OCI-LY1 (cell line): ENCODE measurements at regions not wholly inside any gene's neighbourhood (a gene's known extent, or its start where the extent isn't known, plus 50 kb on each side); places are given as distances from the start of the nearest gene placed in this dataset.

Experiments
- H2AFZ ChIP-seq: fragments of 200-600 bp; sonication (generic), shearing (Covaris generic); 2 replicates; pipeline ENCODE4 v1.6.0; 2014; ENCODE audit warnings: antibody characterized with exemption, mild to moderate bottlenecking, low read length
- H3F3A ChIP-seq: fragments of 200-600 bp; sonication (generic), shearing (Covaris generic); 2 replicates; pipeline ENCODE4 v1.6.0; 2014; ENCODE audit warnings: mild to moderate bottlenecking, antibody characterized with exemption, low read length, moderate library complexity; ENCODE audit not compliant: insufficient read depth
- H3K27ac ChIP-seq: fragments of 200-600 bp; sonication (generic); 2 replicates; pipeline ENCODE4 v1.5.1; 2014; ENCODE audit warnings: low read length, mixed run types, mild to moderate bottlenecking, low read depth; ENCODE audit not compliant: poor library complexity, severe bottlenecking
- H3K27me3 ChIP-seq: fragments of 200-600 bp; sonication (generic); 2 replicates; pipeline ENCODE4 v1.6.0; 2014; ENCODE audit warnings: antibody characterized with exemption, mild to moderate bottlenecking, low read length, moderate library complexity; ENCODE audit not compliant: insufficient read depth
- H3K36me3 ChIP-seq: fragments of 200-600 bp; sonication (generic); 2 replicates; pipeline ENCODE4 v1.6.1; 2014; ENCODE audit warnings: mild to moderate bottlenecking, antibody characterized with exemption, low read length, moderate library complexity, mixed read lengths; ENCODE audit not compliant: insufficient read depth
- H3K4me1 ChIP-seq: fragments of 200-600 bp; sonication (generic); 2 replicates; pipeline ENCODE4 v1.5.1; 2014; ENCODE audit warnings: mild to moderate bottlenecking, low read length, moderate library complexity; ENCODE audit not compliant: insufficient read depth, severe bottlenecking
- H3K4me2 ChIP-seq: fragments of 200-600 bp; sonication (generic), shearing (Covaris generic); 2 replicates; pipeline ENCODE4 v1.6.1; 2014; ENCODE audit warnings: low read length
- H3K4me3 ChIP-seq: fragments of 200-600 bp; sonication (generic); 2 replicates; pipeline ENCODE4 v1.5.1; 2014; ENCODE audit warnings: low read length, low read depth, mild to moderate bottlenecking, mixed read lengths; ENCODE audit not compliant: poor library complexity, severe bottlenecking
- H3K79me2 ChIP-seq: fragments of 200-600 bp; shearing (Covaris generic); 2 replicates; pipeline ENCODE4 v1.6.1; 2016; ENCODE audit warnings: mixed run types, low read length, mixed read lengths; ENCODE audit not compliant: insufficient read depth
- H3K9ac ChIP-seq: fragments of 200-600 bp; sonication (generic), shearing (Covaris generic); 2 replicates; pipeline ENCODE4 v1.6.1; 2014; ENCODE audit warnings: mild to moderate bottlenecking, low read length, mixed read lengths
- H3K9me2 ChIP-seq: fragments of 200-600 bp; sonication (generic), shearing (Covaris generic); 2 replicates; pipeline ENCODE4 v1.6.1; 2014; ENCODE audit warnings: low read depth, mild to moderate bottlenecking, low read length, mixed read lengths
- H3K9me3 ChIP-seq: fragments of 200-600 bp; shearing (Covaris generic); 2 replicates; pipeline ENCODE4 v1.6.1; 2014; ENCODE audit warnings: low read length, mixed read lengths
- H4K20me1 ChIP-seq: fragments of 200-600 bp; sonication (generic), shearing (Covaris generic); 2 replicates; pipeline ENCODE4 v1.6.0; 2016; ENCODE audit warnings: mild to moderate bottlenecking, low read length; ENCODE audit not compliant: insufficient read depth
- EZH2 ChIP-seq: fragments of 200-600 bp; sonication (generic), shearing (Covaris generic); IDR thresholded peaks from 2 replicates; pipeline ENCODE4 v1.8.0; 2017; ENCODE audit warnings: borderline replicate concordance, mixed run types, mild to moderate bottlenecking, antibody characterized with exemption, low read length, moderate library complexity, mixed read lengths
- TF ChIP-seq, protein P1 (sequence below): fragments of 200-600 bp; sonication (generic), shearing (Covaris generic); IDR thresholded peaks from 2 replicates; pipeline ENCODE4 v1.5.1; 2017; ENCODE audit warnings: mild to moderate bottlenecking, antibody characterized with exemption, low read length, moderate library complexity, mixed read lengths

GRCh38 chr4:20196476-20196875 is 55.2 kb upstream of the SLIT2 start:
- no peaks in the 10 kb centered on the region for H3K36me3 ChIP-seq
- no peaks in the 10 kb centered on the region for H3K27me3 ChIP-seq
- H3K27ac ChIP-seq, result no peak overlapping the region
- H2AFZ ChIP-seq, result no peak overlapping the region
- TF ChIP-seq EZH2, result no peak
- TF ChIP-seq, protein P1, sequence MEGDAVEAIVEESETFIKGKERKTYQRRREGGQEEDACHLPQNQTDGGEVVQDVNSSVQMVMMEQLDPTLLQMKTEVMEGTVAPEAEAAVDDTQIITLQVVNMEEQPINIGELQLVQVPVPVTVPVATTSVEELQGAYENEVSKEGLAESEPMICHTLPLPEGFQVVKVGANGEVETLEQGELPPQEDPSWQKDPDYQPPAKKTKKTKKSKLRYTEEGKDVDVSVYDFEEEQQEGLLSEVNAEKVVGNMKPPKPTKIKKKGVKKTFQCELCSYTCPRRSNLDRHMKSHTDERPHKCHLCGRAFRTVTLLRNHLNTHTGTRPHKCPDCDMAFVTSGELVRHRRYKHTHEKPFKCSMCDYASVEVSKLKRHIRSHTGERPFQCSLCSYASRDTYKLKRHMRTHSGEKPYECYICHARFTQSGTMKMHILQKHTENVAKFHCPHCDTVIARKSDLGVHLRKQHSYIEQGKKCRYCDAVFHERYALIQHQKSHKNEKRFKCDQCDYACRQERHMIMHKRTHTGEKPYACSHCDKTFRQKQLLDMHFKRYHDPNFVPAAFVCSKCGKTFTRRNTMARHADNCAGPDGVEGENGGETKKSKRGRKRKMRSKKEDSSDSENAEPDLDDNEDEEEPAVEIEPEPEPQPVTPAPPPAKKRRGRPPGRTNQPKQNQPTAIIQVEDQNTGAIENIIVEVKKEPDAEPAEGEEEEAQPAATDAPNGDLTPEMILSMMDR, result no peak
- no peak overlapping the region for H3K4me3 ChIP-seq
- H3K9me3 ChIP-seq, result no peaks in the 10 kb centered on the region
- no peak overlapping the region for H3K4me2 ChIP-seq
- no peaks in the 10 kb centered on the region for H3F3A ChIP-seq
- no peaks in the 10 kb centered on the region for H3K79me2 ChIP-seq
- H3K4me1 ChIP-seq, result no peaks in the 10 kb centered on the region
- no peaks in the 10 kb centered on the region for H4K20me1 ChIP-seq
- H3K9ac ChIP-seq, result no peak overlapping the region
- no peaks in the 10 kb centered on the region for H3K9me2 ChIP-seq

GRCh38 chr4:20195071-20195885 is 56.4 kb upstream of the SLIT2 start:
- Histone ChIP-seq H3K27ac (no peak overlapping the region), H3F3A (no peaks in the 10 kb centered on the region), H3K9me2 (no peaks in the 10 kb centered on the region), H2AFZ (no peak overlapping the region), H4K20me1 (no peaks in the 10 kb centered on the region), H3K9me3 (no peaks in the 10 kb centered on the region), H3K4me1 (no peaks in the 10 kb centered on the region), H3K27me3 (no peaks in the 10 kb centered on the region), H3K4me2 (no peak overlapping the region), H3K36me3 (no peaks in the 10 kb centered on the region), H3K4me3 (no peak overlapping the region), H3K79me2 (no peaks in the 10 kb centered on the region), H3K9ac (no peak overlapping the region)
- TF ChIP-seq, protein P1, result no peak

DNA sequence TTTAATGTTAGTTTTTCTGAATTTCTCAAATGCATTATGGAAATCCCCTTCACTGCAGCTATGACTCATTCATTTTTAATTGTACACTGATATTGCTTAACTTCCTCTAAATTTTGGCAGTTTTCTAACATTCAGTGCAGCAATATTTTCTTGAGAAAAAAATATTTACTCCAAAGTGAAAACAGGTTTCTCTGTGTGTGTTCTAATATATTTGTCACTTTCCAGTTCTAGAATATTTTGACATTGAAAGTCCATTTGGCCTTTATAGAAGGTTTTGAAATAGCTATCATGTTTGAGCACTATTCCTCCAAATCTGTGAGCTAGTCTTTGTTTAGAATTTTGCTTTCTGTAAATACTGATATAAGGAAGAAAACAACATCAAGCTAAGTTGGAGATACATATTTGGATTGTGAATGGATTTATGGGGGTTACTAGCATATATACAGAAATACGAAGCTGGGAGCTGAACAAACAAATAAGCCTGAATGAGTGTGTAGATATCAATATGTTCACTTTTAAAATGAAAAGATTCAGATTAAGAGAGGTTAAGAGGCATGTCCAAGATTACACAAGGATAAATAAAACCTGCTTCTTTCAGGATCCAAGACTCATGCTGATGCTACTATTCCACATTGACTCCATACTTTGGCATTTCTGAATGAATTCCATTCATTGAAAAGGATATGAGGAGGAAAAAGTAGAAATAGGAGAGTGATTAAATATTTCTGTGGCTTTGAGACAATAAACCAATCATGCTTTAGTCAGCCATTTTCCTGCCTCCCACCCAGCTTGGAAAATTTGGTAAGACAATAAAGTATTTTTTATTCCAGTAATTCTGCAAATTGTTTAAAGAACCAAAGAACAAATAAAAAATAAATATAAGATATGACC is 57.3 kb upstream of the SLIT2 start:
- Histone ChIP-seq H3K9ac (no peak overlapping the region), H3F3A (no peaks in the 10 kb centered on the region), H3K4me1 (no peaks in the 10 kb centered on the region), H3K36me3 (no peaks in the 10 kb centered on the region), H3K27me3 (no peaks in the 10 kb centered on the region), H4K20me1 (no peaks in the 10 kb centered on the region), H3K79me2 (no peaks in the 10 kb centered on the region), H3K4me3 (no peak overlapping the region), H3K9me2 (no peaks in the 10 kb centered on the region), H2AFZ (no peak overlapping the region), H3K4me2 (no peak overlapping the region), H3K27ac (no peak overlapping the region), H3K9me3 (no peaks in the 10 kb centered on the region)
- no peak for TF ChIP-seq EZH2
- TF ChIP-seq, protein P1, result no peak
